ENCODE measurements at regions not wholly inside any gene's neighbourhood (a gene's known extent, or its start where the extent isn't known, plus 50 kb on each side); places are given as distances from the start of the nearest gene placed in this dataset.

DNA sequence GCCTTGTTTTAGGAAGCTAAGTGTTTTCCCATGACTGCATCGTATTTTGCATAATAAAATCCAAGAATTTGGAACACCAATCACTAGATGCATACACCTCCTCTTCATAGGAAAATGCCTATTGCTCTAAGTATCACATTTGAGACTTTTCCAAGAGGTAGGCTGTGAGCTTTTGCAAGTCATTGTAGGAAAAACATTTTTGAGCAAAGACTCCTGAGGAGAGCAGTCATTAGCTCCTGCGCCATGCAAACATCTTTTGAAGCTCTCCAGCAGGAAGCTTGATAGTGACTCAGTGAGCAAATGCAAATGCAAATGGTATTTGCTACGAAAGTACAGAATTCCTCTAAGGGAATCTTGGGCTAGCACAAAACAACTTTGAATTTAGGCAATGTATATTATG lies 750.4 kb downstream of the QKI start:
- ChIA-PET CTCF (no interaction called here), POLR2A (no interaction called here), RAD21 (ENCODE audit: low non-redundant PET in 1 of 2, low total read pairs in 2 of 2, uncharacterized antibody in 2 of 2, unreplicated experiment in 2 of 2) (no interaction called here)
- no peak overlapping the region for H3K4me3 ChIP-seq (replicated peaks in 1 of 2; ENCODE audit: low read depth in 1 of 2, low read length in 2 of 2)
- no peak for DNase-seq (ENCODE audit: low read depth, low spot score)
- no peak overlapping the region for H3K4me2 ChIP-seq (ENCODE audit: low read length)
- no peaks in the 10 kb centered on the region for H3K9me2 ChIP-seq (ENCODE audit: insufficient read depth)
- no peaks in the 10 kb centered on the region for H3K79me2 ChIP-seq (ENCODE audit: insufficient read depth, low read length)
- no peak for ATAC-seq
- H2AFZ ChIP-seq (ENCODE audit: low read depth, low read length, poor library complexity, severe bottlenecking) = no peak overlapping the region
- H3K27me3 ChIP-seq (ENCODE audit: insufficient read depth, low read length) = no peaks in the 10 kb centered on the region
- intact Hi-C loops (cut with micrococcal nuclease) = no loop called here
- no peaks in the 10 kb centered on the region for H3K36me3 ChIP-seq (ENCODE audit: control insufficient read depth in 1 of 2, insufficient read depth in 2 of 2, low read length in 2 of 2)
- H3K27ac ChIP-seq (ENCODE audit: low read depth, low read length) = no peak overlapping the region
- TF ChIP-seq YY1 (IDR thresholded peaks at IDR 0.05; ENCODE audit: extremely low read depth, insufficient replicate concordance, low read depth, low read length) = no peak
- no peak for TF ChIP-seq EZH2 (IDR thresholded peaks at IDR 0.05)
- TF ChIP-seq, protein P1, sequence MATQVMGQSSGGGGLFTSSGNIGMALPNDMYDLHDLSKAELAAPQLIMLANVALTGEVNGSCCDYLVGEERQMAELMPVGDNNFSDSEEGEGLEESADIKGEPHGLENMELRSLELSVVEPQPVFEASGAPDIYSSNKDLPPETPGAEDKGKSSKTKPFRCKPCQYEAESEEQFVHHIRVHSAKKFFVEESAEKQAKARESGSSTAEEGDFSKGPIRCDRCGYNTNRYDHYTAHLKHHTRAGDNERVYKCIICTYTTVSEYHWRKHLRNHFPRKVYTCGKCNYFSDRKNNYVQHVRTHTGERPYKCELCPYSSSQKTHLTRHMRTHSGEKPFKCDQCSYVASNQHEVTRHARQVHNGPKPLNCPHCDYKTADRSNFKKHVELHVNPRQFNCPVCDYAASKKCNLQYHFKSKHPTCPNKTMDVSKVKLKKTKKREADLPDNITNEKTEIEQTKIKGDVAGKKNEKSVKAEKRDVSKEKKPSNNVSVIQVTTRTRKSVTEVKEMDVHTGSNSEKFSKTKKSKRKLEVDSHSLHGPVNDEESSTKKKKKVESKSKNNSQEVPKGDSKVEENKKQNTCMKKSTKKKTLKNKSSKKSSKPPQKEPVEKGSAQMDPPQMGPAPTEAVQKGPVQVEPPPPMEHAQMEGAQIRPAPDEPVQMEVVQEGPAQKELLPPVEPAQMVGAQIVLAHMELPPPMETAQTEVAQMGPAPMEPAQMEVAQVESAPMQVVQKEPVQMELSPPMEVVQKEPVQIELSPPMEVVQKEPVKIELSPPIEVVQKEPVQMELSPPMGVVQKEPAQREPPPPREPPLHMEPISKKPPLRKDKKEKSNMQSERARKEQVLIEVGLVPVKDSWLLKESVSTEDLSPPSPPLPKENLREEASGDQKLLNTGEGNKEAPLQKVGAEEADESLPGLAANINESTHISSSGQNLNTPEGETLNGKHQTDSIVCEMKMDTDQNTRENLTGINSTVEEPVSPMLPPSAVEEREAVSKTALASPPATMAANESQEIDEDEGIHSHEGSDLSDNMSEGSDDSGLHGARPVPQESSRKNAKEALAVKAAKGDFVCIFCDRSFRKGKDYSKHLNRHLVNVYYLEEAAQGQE (IDR thresholded peaks at IDR 0.05; ENCODE audit: low read depth) = no peak
- TF ChIP-seq EGR1 (IDR thresholded peaks at IDR 0.05; ENCODE audit: low read depth) = no peak
- TF ChIP-seq, protein P2, sequence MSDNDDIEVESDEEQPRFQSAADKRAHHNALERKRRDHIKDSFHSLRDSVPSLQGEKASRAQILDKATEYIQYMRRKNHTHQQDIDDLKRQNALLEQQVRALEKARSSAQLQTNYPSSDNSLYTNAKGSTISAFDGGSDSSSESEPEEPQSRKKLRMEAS (IDR thresholded peaks at IDR 0.05) = no peak
- no peak for TF ChIP-seq ELF1 (IDR thresholded peaks at IDR 0.05; ENCODE audit: borderline replicate concordance, low read depth)
- TF ChIP-seq ZFX (IDR thresholded peaks at IDR 0.05) = no peak
- no peak for TF ChIP-seq POLR2A (IDR thresholded peaks at IDR 0.05; ENCODE audit: borderline replicate concordance, extremely low read depth, insufficient read depth, insufficient read length)
- no peak for TF ChIP-seq JUND (IDR thresholded peaks at IDR 0.05)
- TF ChIP-seq RAD21 (IDR thresholded peaks at IDR 0.05; ENCODE audit: low read depth) = no peak
- TF ChIP-seq CEBPB (IDR thresholded peaks at IDR 0.05; ENCODE audit: low read depth) = no peak
- TF ChIP-seq POLR2AphosphoS5 (IDR thresholded peaks at IDR 0.05; ENCODE audit: low read depth, low read length) = no peak
- TF ChIP-seq SRF (IDR thresholded peaks at IDR 0.05; ENCODE audit: low read depth) = no peak
- no peak for TF ChIP-seq FOSL1 (IDR thresholded peaks at IDR 0.05; ENCODE audit: low read depth)
- no peak for TF ChIP-seq SP1 (IDR thresholded peaks at IDR 0.05; ENCODE audit: low read depth)
- H3K9ac ChIP-seq (ENCODE audit: low read length) = no peak overlapping the region
- no TSS peak for BruUV-seq (replicated peaks)
- peaks cover 0 to 10% of the 10 kb centered on the region in 2 experiments; a peak in 1 of 4 replicates for H3K9me3 ChIP-seq (ENCODE audit: control insufficient read depth in 1 of 2, insufficient read depth in 1 of 2, low read depth in 1 of 2, low read length in 2 of 2)
- H4K20me1 ChIP-seq (ENCODE audit: insufficient read depth) = no peaks in the 10 kb centered on the region
- no peaks in the 10 kb centered on the region for H3K4me1 ChIP-seq (ENCODE audit: control insufficient read depth in 1 of 2, insufficient read depth in 2 of 2, low read length in 2 of 2)
